BJ (cell line): ENCODE measurements at regions not wholly inside any gene's neighbourhood (a gene's known extent, or its start where the extent isn't known, plus 50 kb on each side); places are given as distances from the start of the nearest gene placed in this dataset.

Experiments
- CTCF ChIA-PET: fragments of 350-600 bp; formaldehyde crosslinking; extraction: SDS; loops from one replicate; lab custom pipeline; 2021; ENCODE audit warnings: antibody characterized with exemption, inconsistent platforms; lab: Yijun Ruan, JAX
- POLR2A ChIA-PET: fragments of 300-600 bp; sonication (Branson Sonifier 250); formaldehyde crosslinking; extraction: SDS; loops from one replicate; lab custom pipeline; 2021; ENCODE audit warnings: antibody characterized with exemption; lab: Charles Lee
- DNase-seq: peaks from one replicate; pipeline ENCODE4 v3.0.0-alpha.2; 2011; ENCODE audit warnings: low read depth
- H3K27me3 ChIP-seq: 2 replicates; pipeline ENCODE4 v1.6.0; 2011; ENCODE audit warnings: low read length; ENCODE audit not compliant: control insufficient read depth, insufficient read depth
- H3K36me3 ChIP-seq: 2 replicates; pipeline ENCODE4 v1.5.1; 2011; ENCODE audit warnings: low read length; ENCODE audit not compliant: control insufficient read depth, insufficient read depth
- H3K4me3 ChIP-seq: 2 replicates; pipeline ENCODE4 v1.5.1; 2011; ENCODE audit warnings: low read depth, mild to moderate bottlenecking, control low read depth, low read length
- TF ChIP-seq, protein P1 (sequence below): IDR thresholded peaks from 2 replicates; pipeline ENCODE4 v1.5.1; 2011; ENCODE audit warnings: low read depth, mild to moderate bottlenecking, control low read depth, inconsistent platforms, low read length, moderate library complexity; ENCODE audit not compliant: insufficient read depth

DNA sequence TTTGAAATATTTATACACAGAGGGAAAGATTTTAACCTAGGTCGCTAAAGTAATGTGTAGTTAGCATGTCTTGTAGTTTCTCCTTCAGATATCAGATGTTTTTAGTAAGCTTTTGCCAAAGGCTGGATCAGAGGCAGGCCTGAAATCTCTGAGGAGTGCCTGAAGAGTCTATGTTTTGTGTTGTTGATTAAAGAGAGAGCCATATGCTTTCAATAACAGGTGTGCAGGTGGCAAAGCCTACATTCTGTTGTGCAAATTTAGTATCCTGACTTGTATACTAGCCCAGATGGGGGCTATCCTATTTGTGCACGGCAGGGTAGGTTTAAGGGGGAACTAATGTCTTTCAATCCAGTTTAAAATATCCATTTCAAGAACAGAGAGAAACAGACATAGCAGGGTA is 167.1 kb upstream of the ATXN1 start:
- ChIA-PET POLR2A (no interaction called here), CTCF (interaction anchor here (0.8 kb wide), 1 partner anchor 25 kb away, joined by 3 read pairs; no protein-coding TSS in a partner anchor)
- DNase-seq, result no peak
- H3K4me3 ChIP-seq, result no peak overlapping the region
- H3K27me3 ChIP-seq, result no peaks in the 10 kb centered on the region
- TF ChIP-seq, protein P1, sequence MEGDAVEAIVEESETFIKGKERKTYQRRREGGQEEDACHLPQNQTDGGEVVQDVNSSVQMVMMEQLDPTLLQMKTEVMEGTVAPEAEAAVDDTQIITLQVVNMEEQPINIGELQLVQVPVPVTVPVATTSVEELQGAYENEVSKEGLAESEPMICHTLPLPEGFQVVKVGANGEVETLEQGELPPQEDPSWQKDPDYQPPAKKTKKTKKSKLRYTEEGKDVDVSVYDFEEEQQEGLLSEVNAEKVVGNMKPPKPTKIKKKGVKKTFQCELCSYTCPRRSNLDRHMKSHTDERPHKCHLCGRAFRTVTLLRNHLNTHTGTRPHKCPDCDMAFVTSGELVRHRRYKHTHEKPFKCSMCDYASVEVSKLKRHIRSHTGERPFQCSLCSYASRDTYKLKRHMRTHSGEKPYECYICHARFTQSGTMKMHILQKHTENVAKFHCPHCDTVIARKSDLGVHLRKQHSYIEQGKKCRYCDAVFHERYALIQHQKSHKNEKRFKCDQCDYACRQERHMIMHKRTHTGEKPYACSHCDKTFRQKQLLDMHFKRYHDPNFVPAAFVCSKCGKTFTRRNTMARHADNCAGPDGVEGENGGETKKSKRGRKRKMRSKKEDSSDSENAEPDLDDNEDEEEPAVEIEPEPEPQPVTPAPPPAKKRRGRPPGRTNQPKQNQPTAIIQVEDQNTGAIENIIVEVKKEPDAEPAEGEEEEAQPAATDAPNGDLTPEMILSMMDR, result no peak
- H3K36me3 ChIP-seq, result no peaks in the 10 kb centered on the region

- ChIA-PET CTCF (interaction anchor here (0.7 to 1.0 kb wide), 3 partner anchors 10 to 324 kb away, joined by 3 to 5 read pairs (median 4); no protein-coding TSS in a partner anchor), POLR2A (no interaction called here)
- Histone ChIP-seq H3K27me3 (no peaks in the 10 kb centered on the region), H3K36me3 (no peaks in the 10 kb centered on the region), H3K4me3 (no peak overlapping the region)
- DNase-seq, result no peak
- TF ChIP-seq, protein P1, result no peak
Observed at GRCh38 chr6:16927205-16927604, 165.9 kb upstream of the ATXN1 start.

DNA sequence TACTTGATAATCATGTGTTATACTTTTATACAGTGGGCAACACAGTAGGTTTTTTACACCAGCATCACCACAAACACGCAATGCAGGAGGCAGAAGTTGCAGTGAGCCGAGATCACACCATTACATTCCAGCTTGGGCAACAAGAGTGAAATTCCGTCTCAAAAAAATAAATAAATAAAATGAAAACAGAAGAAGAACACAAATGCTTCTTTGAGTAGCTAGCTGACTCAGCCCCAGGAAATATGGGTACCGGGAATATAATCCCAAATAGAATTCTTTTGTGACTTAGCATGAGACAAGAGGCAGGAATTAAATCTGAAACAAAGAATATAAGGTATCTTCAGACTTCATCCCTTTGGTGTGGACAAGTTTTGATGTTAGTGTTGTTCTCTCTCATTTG is 164.2 kb upstream of the ATXN1 start:
- ChIA-PET CTCF (interaction anchor here (1.0 kb wide), 1 partner anchor 12 kb away, joined by 3 read pairs; no protein-coding TSS in a partner anchor), POLR2A (interaction anchor here (0.5 to 0.6 kb wide), 2 partner anchors 18 to 545 kb away, joined by 4 to 8 read pairs; no protein-coding TSS in a partner anchor)
- no peaks in the 10 kb centered on the region for H3K36me3 ChIP-seq
- no peak for DNase-seq
- TF ChIP-seq, protein P1, result no peak
- no peaks in the 10 kb centered on the region for H3K27me3 ChIP-seq
- H3K4me3 ChIP-seq, result no peak overlapping the region

DNA sequence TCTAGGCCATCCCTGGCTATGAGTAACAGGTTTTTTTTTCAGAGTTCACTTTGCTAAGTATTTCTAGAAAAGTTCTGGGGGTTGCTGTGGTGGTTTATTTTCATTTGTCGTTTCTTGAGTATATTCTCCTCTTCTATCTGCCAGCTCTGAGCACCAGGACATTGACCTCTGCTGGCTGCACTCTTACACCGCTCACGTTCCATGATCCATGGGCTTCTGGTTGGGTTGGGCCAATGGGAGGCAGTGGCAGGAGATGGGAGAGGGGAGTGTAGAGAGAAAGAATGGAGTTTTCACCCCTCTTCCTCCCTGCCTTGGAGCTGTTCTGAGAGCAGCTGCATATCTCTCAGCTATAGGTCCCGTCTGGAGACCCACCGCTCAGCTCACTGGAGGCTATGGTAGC is 161.0 kb upstream of the ATXN1 start:
- no peak for DNase-seq
- Histone ChIP-seq H3K36me3 (no peaks in the 10 kb centered on the region), H3K4me3 (no peak overlapping the region), H3K27me3 (no peaks in the 10 kb centered on the region)
- ChIA-PET CTCF (interaction anchor here (1.1 to 2.4 kb wide), 3 partner anchors 10 to 95 kb away, joined by 3 to 7 read pairs (median 5); no protein-coding TSS in a partner anchor), POLR2A (no interaction called here)
- TF ChIP-seq, protein P1, result no peak

DNA sequence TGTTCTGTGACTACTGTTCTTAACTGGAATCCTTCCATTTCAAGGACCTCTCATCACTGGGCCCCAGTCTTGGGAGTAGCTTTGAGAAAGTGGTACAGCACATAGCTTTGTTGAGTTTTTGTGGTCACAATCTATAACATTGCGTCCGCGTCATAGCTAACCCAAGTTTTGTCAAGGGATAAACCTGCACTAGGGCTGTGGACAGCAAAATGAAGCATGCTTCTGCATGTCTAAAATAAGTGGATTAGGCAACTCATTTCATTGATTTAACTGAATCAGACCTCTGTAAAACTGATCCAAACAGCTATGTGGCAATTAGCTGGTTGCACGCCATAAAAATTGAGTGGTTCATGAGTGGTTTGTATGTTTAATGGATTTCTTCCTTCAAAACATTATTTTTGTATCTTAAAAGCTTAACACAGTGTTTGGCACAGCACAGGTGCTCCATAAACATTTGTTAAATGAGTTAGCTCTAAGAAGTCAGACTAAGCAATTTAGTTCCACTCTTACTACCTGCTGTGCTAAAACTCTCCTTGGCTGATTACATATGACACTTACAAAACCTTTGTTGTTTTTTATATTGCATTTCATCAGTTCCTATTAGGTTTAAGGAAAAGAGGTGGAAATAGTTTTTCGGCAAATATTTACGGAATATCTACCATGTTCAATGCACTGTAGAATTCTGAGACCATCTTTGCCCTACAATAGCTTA is 160.3 kb upstream of the ATXN1 start:
- Histone ChIP-seq H3K27me3 (no peaks in the 10 kb centered on the region), H3K4me3 (no peak overlapping the region), H3K36me3 (no peaks in the 10 kb centered on the region)
- POLR2A ChIA-PET, result no interaction called here
- DNase-seq, result no peak
- CTCF ChIA-PET, result interaction anchor here (1.0 to 2.4 kb wide), 4 partner anchors 10 to 151 kb away, joined by 3 to 5 read pairs (median 4); no protein-coding TSS in a partner anchor
- TF ChIP-seq, protein P1, result no peak
